G401.6 (cell line): ENCODE measurements at regions not wholly inside any gene's neighbourhood (a gene's known extent, or its start where the extent isn't known, plus 50 kb on each side); places are given as distances from the start of the nearest gene placed in this dataset.
"Not testable (repeated sequence)": the region's sequence is repeated elsewhere in the genome, so short reads cannot be mapped to it uniquely, and the experiment has no call there.

ENCODE experiments used
- FAIRE-seq: peaks from 2 replicates; lab custom pipeline; 2012; peaks lifted over from hg19 to GRCh38; lab: Jason Lieb, UNC

- FAIRE-seq = no peak
Measured at GRCh38 chr7:86008898-86009297, 634.8 kb upstream of the GRM3 start.

- no peak for FAIRE-seq
Measured at GRCh38 chr7:86006909-86007308, 636.8 kb upstream of the GRM3 start.

GRCh38 chr7:86002858-86003257 lies 640.9 kb upstream of the GRM3 start:
- no peak for FAIRE-seq

GRCh38 chr7:85997515-85997914 lies 646.2 kb upstream of the GRM3 start:
- FAIRE-seq = no peak

- no peak for FAIRE-seq
Measured at GRCh38 chr7:85995101-85995500, 648.6 kb upstream of the GRM3 start.

- no peak for FAIRE-seq
Measured at GRCh38 chr7:85980740-85981139, 663.0 kb upstream of the GRM3 start.

GRCh38 chr7:85974176-85974575 lies 669.5 kb upstream of the GRM3 start:
- FAIRE-seq = no peak

GRCh38 chr7:85972504-85973141 lies 671.1 kb upstream of the GRM3 start:
- FAIRE-seq = no peak

GRCh38 chr7:85954961-85955360 lies 688.7 kb upstream of the GRM3 start:
- no peak for FAIRE-seq

- no peak for FAIRE-seq
Measured at GRCh38 chr7:85950871-85951270, 692.8 kb upstream of the GRM3 start.

- no peak for FAIRE-seq
Measured at GRCh38 chr7:85950418-85950817, 693.3 kb upstream of the GRM3 start.

- FAIRE-seq = no peak
Measured at GRCh38 chr7:85947767-85948166, 695.9 kb upstream of the GRM3 start.

GRCh38 chr7:85940798-85941197 lies 702.9 kb upstream of the GRM3 start:
- no peak for FAIRE-seq

GRCh38 chr7:85931919-85932318 lies 711.8 kb upstream of the GRM3 start:
- FAIRE-seq = no peak

GRCh38 chr7:85928500-85928899 lies 715.2 kb upstream of the GRM3 start:
- no peak for FAIRE-seq

GRCh38 chr7:85927226-85927625 lies 716.5 kb upstream of the GRM3 start:
- no peak for FAIRE-seq

GRCh38 chr7:85924062-85924461 lies 719.6 kb upstream of the GRM3 start:
- no peak for FAIRE-seq

- FAIRE-seq = no peak
Measured at GRCh38 chr7:85916016-85916415, 727.7 kb upstream of the GRM3 start.

GRCh38 chr7:85914437-85914836 lies 727.6 kb upstream of the SEMA3D start:
- no peak for FAIRE-seq

GRCh38 chr7:85908051-85908450 lies 721.2 kb upstream of the SEMA3D start:
- no peak for FAIRE-seq

GRCh38 chr7:85897967-85898366 lies 711.1 kb upstream of the SEMA3D start:
- FAIRE-seq = no peak

GRCh38 chr7:85896531-85896930 lies 709.7 kb upstream of the SEMA3D start:
- no peak for FAIRE-seq

GRCh38 chr7:85895835-85896234 lies 709.0 kb upstream of the SEMA3D start:
- no peak for FAIRE-seq

- FAIRE-seq = not testable (repeated sequence)
Measured at GRCh38 chr7:85891900-85892299, 705.0 kb upstream of the SEMA3D start.

GRCh38 chr7:85890244-85890811 lies 703.5 kb upstream of the SEMA3D start:
- peak; percentile 94 for FAIRE-seq
